ENCODE measurements at regions not wholly inside any gene's neighbourhood (a gene's known extent, or its start where the extent isn't known, plus 50 kb on each side); places are given as distances from the start of the nearest gene placed in this dataset.
"Not testable (repeated sequence)": the region's sequence is repeated elsewhere in the genome, so short reads cannot be mapped to it uniquely, and the experiment has no call there.

DNA sequence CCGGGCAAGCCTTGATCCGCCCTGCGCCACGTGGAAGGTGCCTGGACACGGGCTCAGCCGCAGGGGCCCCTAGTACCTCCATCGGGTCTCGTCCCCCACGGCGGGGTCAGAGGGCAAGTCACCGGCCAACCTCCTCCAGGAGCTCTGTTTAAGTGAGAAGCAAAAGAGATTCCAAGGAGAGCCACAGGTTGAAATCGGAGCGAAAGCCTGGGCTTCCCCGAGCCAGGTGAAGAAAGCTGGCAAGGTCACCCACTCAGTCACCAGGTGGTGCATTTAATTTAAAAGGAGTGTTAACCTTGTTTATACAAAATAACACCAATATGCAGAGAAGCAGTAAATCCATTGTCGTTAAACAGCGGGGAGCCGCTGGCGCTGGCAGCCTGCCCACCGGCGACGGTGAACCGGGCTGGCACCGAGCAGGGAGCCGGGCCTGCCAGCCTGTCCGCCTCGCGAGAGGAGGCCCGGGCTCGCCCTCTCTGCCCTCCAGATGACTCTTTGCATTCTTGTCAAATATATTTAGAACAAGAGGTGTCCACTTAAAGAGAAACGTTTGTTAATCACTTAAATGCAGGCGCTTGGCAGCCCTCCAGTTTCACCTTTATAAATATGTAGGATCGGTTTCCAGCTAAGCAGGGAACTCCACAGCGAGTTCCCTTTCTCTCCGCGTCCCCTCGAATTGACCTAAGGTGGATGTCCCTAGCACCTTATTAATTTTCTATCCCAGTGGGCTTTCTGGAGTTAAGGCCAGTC, 277.3 kb upstream of the NR2F2 start:
- peak; percentile 92 for ATAC-seq
- peak; percentile 79 for DNase-seq (ENCODE audit: missing footprints)
- intact Hi-C loops (cut with DNase I): no loop called here

DNA sequence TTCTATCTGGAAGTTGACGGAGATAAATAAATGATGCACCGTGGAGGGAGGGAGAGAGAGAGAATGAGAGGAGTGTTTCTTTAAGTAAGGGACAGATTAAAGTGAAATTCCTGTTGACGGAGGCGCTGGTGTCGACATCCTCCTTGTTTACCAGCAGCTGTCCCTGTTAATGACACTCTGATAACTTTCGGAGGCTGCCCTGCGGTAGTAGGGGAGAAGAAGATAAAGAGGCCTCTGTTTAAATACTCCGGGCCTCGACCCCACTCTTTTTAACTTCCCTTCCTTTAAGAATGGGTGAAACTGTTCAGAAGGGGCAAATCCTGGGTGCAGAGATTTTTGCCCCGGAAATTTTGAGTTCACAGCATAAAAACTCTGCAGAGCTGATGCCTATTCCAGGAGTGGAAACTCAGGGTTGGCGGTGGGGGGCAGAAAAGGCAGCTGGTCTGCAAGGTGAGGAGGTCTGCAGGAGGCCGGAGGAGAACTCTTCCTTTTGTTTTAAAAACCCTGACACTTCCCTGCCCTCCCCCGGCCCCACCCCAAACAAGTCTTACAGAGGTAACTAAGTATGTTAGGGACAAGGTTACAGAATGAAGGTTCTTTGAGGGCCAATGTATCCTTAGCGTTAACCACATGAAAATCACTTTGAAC, 276.6 kb upstream of the NR2F2 start:
- intact Hi-C loops (cut with DNase I): no loop called here
- ATAC-seq (peak; percentile 77), DNase-seq (ENCODE audit: missing footprints) (no peak)

DNA sequence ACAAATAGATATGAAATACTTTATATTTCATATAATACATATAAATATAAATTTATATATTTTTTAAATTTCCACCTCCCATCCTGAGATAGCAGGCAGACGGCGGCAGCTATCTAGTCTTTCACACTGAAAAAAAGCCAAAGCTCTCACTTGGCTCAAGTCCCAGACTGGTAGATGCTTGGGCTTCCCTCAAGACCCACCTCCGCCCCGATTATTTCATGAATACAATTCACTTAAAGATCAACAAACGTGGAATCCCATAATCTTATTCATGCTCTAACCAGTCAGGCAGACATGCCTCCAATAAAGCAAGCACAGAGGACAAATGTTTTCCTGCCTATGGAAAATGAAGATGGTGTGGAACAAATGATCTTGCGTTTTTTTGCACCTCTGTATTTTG, 275.9 kb upstream of the NR2F2 start:
- intact Hi-C loops (cut with DNase I): no loop called here
- no peak for DNase-seq (ENCODE audit: missing footprints)
- ATAC-seq: no peak

DNA sequence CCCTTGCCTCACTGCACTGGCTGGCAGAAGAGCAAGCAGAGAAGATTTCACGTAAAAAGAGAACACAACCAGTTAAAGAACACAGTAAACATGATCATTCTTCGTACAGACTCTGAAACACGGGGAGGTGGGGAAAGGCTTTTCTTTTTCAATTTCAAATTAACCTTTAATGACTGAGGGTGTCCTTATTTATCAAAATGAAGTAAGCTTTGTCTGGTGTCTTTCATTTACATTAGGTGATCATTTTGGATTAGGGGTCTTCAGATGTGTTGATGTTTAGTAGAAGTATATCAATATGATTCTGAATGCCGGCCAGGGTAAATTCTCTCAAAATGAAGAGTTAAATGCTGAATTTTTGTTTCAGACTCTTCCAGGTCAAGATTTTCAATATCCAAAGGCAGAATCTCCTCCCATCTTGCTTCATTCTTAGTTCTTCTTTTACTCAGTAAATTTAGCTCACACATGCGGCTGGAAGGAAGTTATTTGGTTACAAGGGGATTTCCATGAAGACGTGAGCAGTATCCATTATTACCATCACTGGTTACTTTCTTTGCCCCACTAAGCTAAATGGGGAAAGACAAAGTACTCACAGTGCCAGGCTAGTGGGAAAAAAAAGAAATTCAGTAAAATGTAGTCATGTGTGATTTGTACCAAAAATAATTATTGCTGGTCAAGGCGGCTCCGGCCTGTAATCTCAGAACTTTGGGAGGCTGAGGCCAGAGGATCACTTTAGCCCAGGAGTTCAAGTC, 272.2 kb upstream of the NR2F2 start:
- intact Hi-C loops (cut with DNase I): no loop called here
- no peak for DNase-seq (ENCODE audit: missing footprints)
- no peak for ATAC-seq

DNA sequence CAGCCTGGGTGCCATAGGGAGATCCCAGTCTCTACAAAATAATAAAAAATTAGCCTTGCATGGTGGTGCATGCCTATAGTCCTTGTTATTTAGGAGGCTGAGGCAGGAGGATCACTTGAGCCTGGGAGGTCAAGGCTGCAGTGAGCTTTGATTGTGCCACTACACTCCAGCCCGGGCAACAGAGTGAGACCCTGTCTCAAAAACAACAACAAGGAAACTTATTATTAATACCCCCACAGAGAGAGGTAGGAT, 271.7 kb upstream of the NR2F2 start:
- DNase-seq (ENCODE audit: missing footprints); intact Hi-C loops (cut with DNase I): not testable (repeated sequence)

DNA sequence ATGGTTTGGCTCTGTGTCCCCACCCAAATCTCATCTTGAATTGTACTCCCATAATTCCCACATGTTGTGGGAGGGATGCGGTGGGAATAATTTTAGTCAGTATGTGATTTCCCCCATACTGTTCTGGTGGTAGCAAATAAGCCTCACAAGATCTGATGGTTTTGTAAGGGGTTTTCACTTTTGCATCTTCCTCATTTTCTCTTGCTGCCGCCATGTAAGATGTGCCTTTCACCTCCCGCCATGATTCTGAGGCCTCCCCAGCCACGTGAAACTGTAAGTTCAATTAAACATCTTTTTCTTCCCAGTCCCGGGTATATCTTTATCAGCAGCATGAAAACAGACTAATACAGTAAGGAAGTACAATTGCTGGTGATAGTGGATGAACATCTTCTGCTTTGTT, 269.9 kb upstream of the NR2F2 start:
- DNase-seq (ENCODE audit: missing footprints); intact Hi-C loops (cut with DNase I); ATAC-seq: not testable (repeated sequence)

More for the DNA sequence above, 271.7 kb upstream of the NR2F2 start:
- ATAC-seq: not testable (repeated sequence)

- ATAC-seq: peak; percentile 86
- intact Hi-C loops (cut with DNase I): no loop called here
- no peak for DNase-seq (ENCODE audit: missing footprints)
Measured at GRCh38 chr15:96064351-96064756, 266.1 kb upstream of the NR2F2 start.

DNA sequence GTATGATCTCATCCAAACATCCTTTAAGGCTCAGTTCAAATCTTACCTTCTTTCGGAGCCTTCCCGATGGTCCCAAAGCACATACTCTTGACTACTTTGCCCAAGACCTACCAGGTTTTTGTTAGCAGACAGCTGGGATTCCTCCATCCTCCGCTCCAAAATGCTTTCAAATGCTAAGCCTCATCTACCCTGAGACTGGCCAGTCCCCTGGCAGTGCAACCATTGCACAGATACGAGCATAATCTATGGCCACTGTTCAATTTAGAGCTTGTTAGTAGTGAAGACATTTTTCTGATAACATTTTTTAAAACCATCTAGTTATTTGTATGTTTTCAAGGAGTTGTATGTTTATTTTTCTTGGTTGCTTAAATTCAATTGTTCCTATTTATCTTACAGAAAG, 264.4 kb upstream of the NR2F2 start:
- intact Hi-C loops (cut with DNase I): no loop called here
- ATAC-seq: peak; percentile 66
- no peak for DNase-seq (ENCODE audit: missing footprints)

GRCh38 chr15:96066852-96067495, 263.5 kb upstream of the NR2F2 start:
- no peak for ATAC-seq
- DNase-seq (ENCODE audit: missing footprints): no peak
- intact Hi-C loops (cut with DNase I): no loop called here

GRCh38 chr15:96067677-96068076, 262.8 kb upstream of the NR2F2 start:
- no peak for DNase-seq (ENCODE audit: missing footprints)
- intact Hi-C loops (cut with DNase I): no loop called here
- no peak for ATAC-seq

DNA sequence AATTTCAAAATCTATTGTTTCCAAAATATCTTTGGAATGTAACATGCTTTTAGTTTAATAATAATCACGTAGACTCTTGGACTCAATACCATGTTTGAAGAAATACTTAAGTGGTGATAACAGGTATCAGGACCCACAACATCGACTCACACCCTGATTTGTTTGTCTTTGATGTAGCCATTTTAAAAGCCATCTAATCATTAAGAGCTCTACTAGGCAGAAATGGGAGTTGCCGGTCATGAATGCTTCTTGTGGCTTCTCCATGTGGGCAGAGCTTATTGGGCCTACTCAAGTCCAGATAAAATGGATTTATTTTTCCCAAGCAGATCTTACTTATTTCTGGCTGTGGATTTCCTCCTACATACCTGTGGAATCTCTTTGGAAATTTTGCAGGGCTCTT, 261.6 kb upstream of the NR2F2 start:
- ATAC-seq (no peak), DNase-seq (ENCODE audit: missing footprints) (no peak)
- intact Hi-C loops (cut with DNase I): no loop called here

- intact Hi-C loops (cut with DNase I): no loop called here
- DNase-seq (ENCODE audit: missing footprints) (no peak), ATAC-seq (no peak)
Measured at GRCh38 chr15:96070636-96071035, 259.9 kb upstream of the NR2F2 start.

- intact Hi-C loops (cut with DNase I): no loop called here
- no peak for DNase-seq (ENCODE audit: missing footprints)
- no peak for ATAC-seq
Measured at GRCh38 chr15:96072821-96073220, 257.7 kb upstream of the NR2F2 start.

GRCh38 chr15:96073908-96074307, 256.6 kb upstream of the NR2F2 start:
- ATAC-seq (no peak), DNase-seq (ENCODE audit: missing footprints) (no peak)
- intact Hi-C loops (cut with DNase I): no loop called here

GRCh38 chr15:96075895-96076294, 254.6 kb upstream of the NR2F2 start:
- DNase-seq (ENCODE audit: missing footprints) (no peak), ATAC-seq (no peak)
- intact Hi-C loops (cut with DNase I): no loop called here

DNA sequence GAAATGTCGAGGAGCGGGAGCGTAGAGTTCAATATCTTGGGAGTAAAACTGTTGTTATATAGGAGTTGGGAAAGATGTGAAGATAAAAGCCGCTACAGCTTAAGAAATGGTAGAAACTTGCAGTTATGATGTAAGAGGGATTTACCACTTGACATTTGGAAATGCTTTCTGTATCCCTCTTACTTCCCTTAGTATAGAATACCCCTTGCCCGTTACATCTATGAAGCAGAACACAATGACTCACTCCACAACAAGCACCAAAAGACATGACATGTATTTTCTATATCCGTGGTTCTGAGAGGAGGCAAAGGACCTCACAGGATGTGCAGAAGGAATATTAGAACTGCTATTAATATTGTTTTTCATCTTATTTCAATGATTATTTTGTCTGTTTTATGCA, 254.2 kb upstream of the NR2F2 start:
- no peak for DNase-seq (ENCODE audit: missing footprints)
- intact Hi-C loops (cut with DNase I): no loop called here
- ATAC-seq: no peak

- no peak for DNase-seq (ENCODE audit: missing footprints)
- intact Hi-C loops (cut with DNase I): no loop called here
- no peak for ATAC-seq
Measured at GRCh38 chr15:96079041-96079440, 251.5 kb upstream of the NR2F2 start.

DNA sequence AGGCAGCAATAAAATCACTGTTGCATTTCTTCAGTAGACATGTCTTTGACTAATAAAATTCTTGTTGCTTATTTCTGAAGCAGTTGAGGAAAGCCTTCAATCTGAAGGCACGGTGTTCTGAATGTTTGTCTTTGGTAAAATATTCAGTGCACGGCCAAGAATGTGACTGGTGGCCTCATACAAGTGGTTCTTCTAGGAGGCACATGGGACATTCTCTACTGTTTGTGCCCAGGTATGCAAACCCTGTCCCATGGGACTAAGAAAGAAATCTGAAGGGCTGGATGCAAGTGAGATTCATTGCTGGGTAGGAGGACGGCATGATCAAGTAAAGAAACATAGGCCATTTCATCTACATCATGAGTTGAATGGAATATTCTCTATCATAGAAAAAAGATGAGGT, 250.6 kb upstream of the NR2F2 start:
- no peak for ATAC-seq
- no peak for DNase-seq (ENCODE audit: missing footprints)
- intact Hi-C loops (cut with DNase I): no loop called here

DNA sequence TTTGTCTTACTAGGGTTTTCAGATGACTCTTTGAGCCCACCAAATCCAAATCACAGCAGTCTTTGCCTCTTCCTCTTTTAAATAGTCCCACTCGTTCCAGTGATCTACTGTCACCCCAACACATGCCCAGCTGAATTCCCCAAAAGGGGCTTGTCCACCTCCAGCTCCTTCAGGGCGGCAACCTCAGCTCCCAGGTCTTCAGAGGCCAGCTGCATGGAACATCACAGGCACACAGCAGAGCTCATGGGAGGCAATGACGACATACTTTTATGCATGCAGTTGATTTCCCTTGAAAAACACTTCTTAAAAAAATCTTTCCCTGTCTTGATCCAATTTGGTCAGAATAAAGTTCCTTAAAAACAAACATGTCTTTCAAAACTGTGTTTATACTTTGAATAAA, 244.3 kb upstream of the NR2F2 start:
- no peak for DNase-seq (ENCODE audit: missing footprints)
- intact Hi-C loops (cut with DNase I): no loop called here
- no peak for ATAC-seq
